ENCODE measurements at regions not wholly inside any gene's neighbourhood (a gene's known extent, or its start where the extent isn't known, plus 50 kb on each side); places are given as distances from the start of the nearest gene placed in this dataset.

GRCh38 chr4:24319387-24319786 is 265.0 kb downstream of the DHX15 start:
- TF ChIP-seq ETV6 (CRISPR knock-in tag; IDR thresholded peaks at IDR 0.05), result no peak
- TF ChIP-seq CTCF (IDR thresholded peaks at IDR 0.05), result no peak
- TF ChIP-seq PREB (CRISPR knock-in tag; IDR thresholded peaks at IDR 0.05; ENCODE audit: borderline replicate concordance), result no peak
- no peak for TF ChIP-seq CDX4 (CRISPR knock-in tag; IDR thresholded peaks at IDR 0.05; ENCODE audit: borderline replicate concordance)
- no peak for TF ChIP-seq MYBL2 (CRISPR knock-in tag; IDR thresholded peaks at IDR 0.05)
- TF ChIP-seq ZNF423 (CRISPR knock-in tag; IDR thresholded peaks at IDR 0.05), result no peak
- TF ChIP-seq, protein P1, sequence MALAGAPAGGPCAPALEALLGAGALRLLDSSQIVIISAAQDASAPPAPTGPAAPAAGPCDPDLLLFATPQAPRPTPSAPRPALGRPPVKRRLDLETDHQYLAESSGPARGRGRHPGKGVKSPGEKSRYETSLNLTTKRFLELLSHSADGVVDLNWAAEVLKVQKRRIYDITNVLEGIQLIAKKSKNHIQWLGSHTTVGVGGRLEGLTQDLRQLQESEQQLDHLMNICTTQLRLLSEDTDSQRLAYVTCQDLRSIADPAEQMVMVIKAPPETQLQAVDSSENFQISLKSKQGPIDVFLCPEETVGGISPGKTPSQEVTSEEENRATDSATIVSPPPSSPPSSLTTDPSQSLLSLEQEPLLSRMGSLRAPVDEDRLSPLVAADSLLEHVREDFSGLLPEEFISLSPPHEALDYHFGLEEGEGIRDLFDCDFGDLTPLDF (CRISPR knock-in tag; IDR thresholded peaks at IDR 0.05), result no peak
